ENCODE measurements at regions not wholly inside any gene's neighbourhood (a gene's known extent, or its start where the extent isn't known, plus 50 kb on each side); places are given as distances from the start of the nearest gene placed in this dataset.

DNA sequence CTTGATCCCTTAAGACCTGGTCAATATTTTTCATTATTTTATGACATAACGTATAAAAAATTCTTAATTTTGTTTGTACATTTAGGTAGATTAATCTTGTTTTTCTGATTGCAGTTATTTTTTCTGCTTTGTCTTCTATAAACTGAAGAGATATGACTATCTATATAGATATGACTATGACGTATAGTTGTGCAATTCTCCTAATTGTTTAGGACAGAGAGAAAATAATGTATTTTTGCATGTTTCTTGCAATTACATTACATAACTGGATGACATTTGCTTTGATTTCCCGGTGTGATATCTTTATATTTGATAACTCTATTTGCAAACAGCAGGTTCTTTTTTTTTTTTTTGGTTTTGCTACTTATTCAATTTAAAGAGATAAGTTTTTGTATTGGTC lies 310.2 kb upstream of the REG3G start:
- TF ChIP-seq, protein P1, sequence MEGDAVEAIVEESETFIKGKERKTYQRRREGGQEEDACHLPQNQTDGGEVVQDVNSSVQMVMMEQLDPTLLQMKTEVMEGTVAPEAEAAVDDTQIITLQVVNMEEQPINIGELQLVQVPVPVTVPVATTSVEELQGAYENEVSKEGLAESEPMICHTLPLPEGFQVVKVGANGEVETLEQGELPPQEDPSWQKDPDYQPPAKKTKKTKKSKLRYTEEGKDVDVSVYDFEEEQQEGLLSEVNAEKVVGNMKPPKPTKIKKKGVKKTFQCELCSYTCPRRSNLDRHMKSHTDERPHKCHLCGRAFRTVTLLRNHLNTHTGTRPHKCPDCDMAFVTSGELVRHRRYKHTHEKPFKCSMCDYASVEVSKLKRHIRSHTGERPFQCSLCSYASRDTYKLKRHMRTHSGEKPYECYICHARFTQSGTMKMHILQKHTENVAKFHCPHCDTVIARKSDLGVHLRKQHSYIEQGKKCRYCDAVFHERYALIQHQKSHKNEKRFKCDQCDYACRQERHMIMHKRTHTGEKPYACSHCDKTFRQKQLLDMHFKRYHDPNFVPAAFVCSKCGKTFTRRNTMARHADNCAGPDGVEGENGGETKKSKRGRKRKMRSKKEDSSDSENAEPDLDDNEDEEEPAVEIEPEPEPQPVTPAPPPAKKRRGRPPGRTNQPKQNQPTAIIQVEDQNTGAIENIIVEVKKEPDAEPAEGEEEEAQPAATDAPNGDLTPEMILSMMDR (conservative IDR thresholded peaks at IDR 0.05), result no peak
- TF ChIP-seq ZFX (IDR thresholded peaks at IDR 0.05), result no peak
